ENCODE measurements at regions not wholly inside any gene's neighbourhood (a gene's known extent, or its start where the extent isn't known, plus 50 kb on each side); places are given as distances from the start of the nearest gene placed in this dataset.

GRCh38 chr3:118165413-118165812 lies 869.2 kb downstream of the IGSF11 start:
- no peak overlapping the region for H3K4me3 ChIP-seq (ENCODE audit: control insufficient read depth, low read depth, low read length)
- TF ChIP-seq, protein P1, sequence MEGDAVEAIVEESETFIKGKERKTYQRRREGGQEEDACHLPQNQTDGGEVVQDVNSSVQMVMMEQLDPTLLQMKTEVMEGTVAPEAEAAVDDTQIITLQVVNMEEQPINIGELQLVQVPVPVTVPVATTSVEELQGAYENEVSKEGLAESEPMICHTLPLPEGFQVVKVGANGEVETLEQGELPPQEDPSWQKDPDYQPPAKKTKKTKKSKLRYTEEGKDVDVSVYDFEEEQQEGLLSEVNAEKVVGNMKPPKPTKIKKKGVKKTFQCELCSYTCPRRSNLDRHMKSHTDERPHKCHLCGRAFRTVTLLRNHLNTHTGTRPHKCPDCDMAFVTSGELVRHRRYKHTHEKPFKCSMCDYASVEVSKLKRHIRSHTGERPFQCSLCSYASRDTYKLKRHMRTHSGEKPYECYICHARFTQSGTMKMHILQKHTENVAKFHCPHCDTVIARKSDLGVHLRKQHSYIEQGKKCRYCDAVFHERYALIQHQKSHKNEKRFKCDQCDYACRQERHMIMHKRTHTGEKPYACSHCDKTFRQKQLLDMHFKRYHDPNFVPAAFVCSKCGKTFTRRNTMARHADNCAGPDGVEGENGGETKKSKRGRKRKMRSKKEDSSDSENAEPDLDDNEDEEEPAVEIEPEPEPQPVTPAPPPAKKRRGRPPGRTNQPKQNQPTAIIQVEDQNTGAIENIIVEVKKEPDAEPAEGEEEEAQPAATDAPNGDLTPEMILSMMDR (conservative IDR thresholded peaks at IDR 0.05; ENCODE audit: control insufficient read depth, insufficient read depth, low read depth, low read length), result no peak
- no peak for DNase-seq (ENCODE audit: low read depth)

- no peak for DNase-seq (ENCODE audit: low read depth)
- TF ChIP-seq, protein P1 (conservative IDR thresholded peaks at IDR 0.05; ENCODE audit: control insufficient read depth, insufficient read depth, low read depth, low read length), result no peak
- H3K4me3 ChIP-seq (ENCODE audit: control insufficient read depth, low read depth, low read length), result no peak overlapping the region
Measured at GRCh38 chr3:118167571-118167970, 867.1 kb downstream of the IGSF11 start.

- no peak for DNase-seq (ENCODE audit: low read depth)
- H3K4me3 ChIP-seq (ENCODE audit: control insufficient read depth, low read depth, low read length), result no peak overlapping the region
- TF ChIP-seq, protein P1 (conservative IDR thresholded peaks at IDR 0.05; ENCODE audit: control insufficient read depth, insufficient read depth, low read depth, low read length), result no peak
Measured at GRCh38 chr3:118168175-118168574, 866.5 kb downstream of the IGSF11 start.

DNA sequence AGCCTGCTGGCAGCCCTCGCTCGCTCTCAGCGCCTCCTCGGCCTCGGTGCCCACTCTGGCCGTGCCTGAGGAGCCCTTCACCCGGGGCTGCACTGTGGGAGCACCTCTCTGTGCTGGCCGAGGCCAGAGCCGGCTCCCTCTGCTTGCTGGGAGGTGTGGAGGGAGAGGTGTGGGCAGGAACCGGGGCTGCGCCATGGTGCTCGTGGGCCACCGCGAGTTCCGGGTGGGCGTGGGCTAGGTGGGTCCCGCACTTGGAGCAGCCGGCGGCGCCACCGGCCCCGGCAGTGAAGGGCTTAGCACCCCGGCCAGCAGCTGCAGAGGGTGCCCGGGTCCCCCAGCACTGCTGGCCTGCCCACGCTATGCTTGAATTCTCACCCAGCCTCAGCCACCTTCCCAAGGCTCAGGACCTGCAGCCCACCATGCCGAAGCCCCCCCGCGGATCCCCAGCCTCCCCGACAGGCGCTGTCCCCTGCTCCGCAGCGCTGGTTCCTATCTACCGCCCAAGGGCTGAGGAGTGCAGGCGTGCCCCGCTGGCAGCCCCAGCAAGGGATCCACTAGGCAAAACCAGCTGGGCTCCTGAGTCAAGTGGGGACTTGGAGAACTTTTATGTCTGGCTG lies 863.3 kb downstream of the IGSF11 start:
- TF ChIP-seq, protein P1 (conservative IDR thresholded peaks at IDR 0.05; ENCODE audit: control insufficient read depth, insufficient read depth, low read depth, low read length), result no peak
- DNase-seq (ENCODE audit: low read depth), result no peak

GRCh38 chr3:118180853-118181252 lies 853.8 kb downstream of the IGSF11 start:
- no peak for DNase-seq (ENCODE audit: low read depth)
- no peak overlapping the region for H3K4me3 ChIP-seq (ENCODE audit: control insufficient read depth, low read depth, low read length)
- TF ChIP-seq, protein P1 (conservative IDR thresholded peaks at IDR 0.05; ENCODE audit: control insufficient read depth, insufficient read depth, low read depth, low read length), result no peak

More for the DNA sequence above, 863.3 kb downstream of the IGSF11 start:
- H3K4me3 ChIP-seq (ENCODE audit: control insufficient read depth, low read depth, low read length), result no peak overlapping the region

DNA sequence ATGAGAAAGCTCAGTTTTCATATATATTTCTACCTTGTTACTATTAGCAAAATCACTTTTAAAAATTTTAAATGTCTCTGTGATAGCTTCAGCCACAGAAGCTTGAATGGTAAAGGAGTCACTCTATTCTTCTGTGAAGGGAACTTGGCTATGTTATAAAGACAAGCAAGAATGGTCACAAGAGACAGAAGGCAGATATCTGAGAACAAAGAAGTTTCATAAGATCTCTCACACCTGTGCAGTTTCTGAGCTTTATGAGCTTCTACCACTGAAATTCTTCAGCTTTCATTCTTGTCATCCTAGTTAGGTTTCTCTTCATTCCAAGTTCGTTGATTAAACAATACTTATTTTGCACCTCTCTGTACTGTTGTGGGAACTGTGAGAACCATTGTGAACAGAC lies 853.4 kb downstream of the IGSF11 start:
- DNase-seq (ENCODE audit: low read depth), result no peak
- TF ChIP-seq, protein P1 (conservative IDR thresholded peaks at IDR 0.05; ENCODE audit: control insufficient read depth, insufficient read depth, low read depth, low read length), result no peak
- H3K4me3 ChIP-seq (ENCODE audit: control insufficient read depth, low read depth, low read length), result no peak overlapping the region

GRCh38 chr3:118186051-118186450 lies 848.6 kb downstream of the IGSF11 start:
- TF ChIP-seq, protein P1 (conservative IDR thresholded peaks at IDR 0.05; ENCODE audit: control insufficient read depth, insufficient read depth, low read depth, low read length), result no peak
- no peak overlapping the region for H3K4me3 ChIP-seq (ENCODE audit: control insufficient read depth, low read depth, low read length)
- DNase-seq (ENCODE audit: low read depth), result no peak

Data from fibroblast of mammary gland (primary cell).